ENCODE measurements at regions not wholly inside any gene's neighbourhood (a gene's known extent, or its start where the extent isn't known, plus 50 kb on each side); places are given as distances from the start of the nearest gene placed in this dataset.

- no peak for TF ChIP-seq CTCF (IDR thresholded peaks at IDR 0.05)
- no peak overlapping the region for H3K27ac ChIP-seq
- H3K4me3 ChIP-seq, result no peak overlapping the region
- no peak for DNase-seq (ENCODE audit: low spot score)
Measured at GRCh38 chr21:41052820-41053555, 115.0 kb upstream of the BACE2 start.

GRCh38 chr21:41054018-41054578 lies 113.9 kb upstream of the BACE2 start:
- no peak overlapping the region for H3K27ac ChIP-seq
- no peak overlapping the region for H3K4me3 ChIP-seq
- DNase-seq (ENCODE audit: low spot score), result no peak
- no peak for TF ChIP-seq CTCF (IDR thresholded peaks at IDR 0.05)

- TF ChIP-seq CTCF (IDR thresholded peaks at IDR 0.05), result no peak
- DNase-seq (ENCODE audit: low spot score), result no peak
- Histone ChIP-seq H3K27ac (no peak overlapping the region), H3K4me3 (no peak overlapping the region)
Measured at GRCh38 chr21:41055266-41055665, 112.7 kb upstream of the BACE2 start.

GRCh38 chr21:41059871-41060270 lies 108.1 kb upstream of the BACE2 start:
- no peak for TF ChIP-seq CTCF (IDR thresholded peaks at IDR 0.05)
- Histone ChIP-seq H3K4me3 (no peak overlapping the region), H3K27ac (no peak overlapping the region)
- no peak for DNase-seq (ENCODE audit: low spot score)

GRCh38 chr21:41061701-41062100 lies 106.3 kb upstream of the BACE2 start:
- no peak overlapping the region for H3K4me3 ChIP-seq
- H3K27ac ChIP-seq, result no peak overlapping the region
- no peak for DNase-seq (ENCODE audit: low spot score)
- TF ChIP-seq CTCF (IDR thresholded peaks at IDR 0.05), result no peak

GRCh38 chr21:41064334-41064791 lies 103.6 kb upstream of the BACE2 start:
- no peak overlapping the region for H3K4me3 ChIP-seq
- no peak for DNase-seq (ENCODE audit: low spot score)
- H3K27ac ChIP-seq, result no peak overlapping the region
- TF ChIP-seq CTCF (IDR thresholded peaks at IDR 0.05), result no peak

- Histone ChIP-seq H3K4me3 (no peak overlapping the region), H3K27ac (no peak overlapping the region)
- no peak for DNase-seq (ENCODE audit: low spot score)
- no peak for TF ChIP-seq CTCF (IDR thresholded peaks at IDR 0.05)
Measured at GRCh38 chr21:41064951-41065350, 103.0 kb upstream of the BACE2 start.
